Liver (tissue), 8 donors: ENCODE measurements at regions not wholly inside any gene's neighbourhood (a gene's known extent, or its start where the extent isn't known, plus 50 kb on each side); places are given as distances from the start of the nearest gene placed in this dataset.

Experiments used
- DNase-seq: peaks from one replicate; pipeline ENCODE4 v3.0.0-alpha.2; 2017; ENCODE audit warnings: low spot score
- H3K27ac ChIP-seq, 2 donors: one replicate each; pipeline ENCODE4 v1.7.0; 2013; ENCODE audit warnings: inconsistent platforms in 2 of 2, low read length in 2 of 2, control low read depth in 1 of 2, low read depth in 1 of 2, mild to moderate bottlenecking in 1 of 2
- H3K27me3 ChIP-seq, 4 donors: one replicate each; pipeline versions ENCODE4 v1.6.1 to v1.7.0; 2013; ENCODE audit warnings: low read length in 3 of 4, inconsistent platforms in 1 of 4, mild to moderate bottlenecking in 1 of 4, moderate library complexity in 1 of 4; ENCODE audit not compliant: control insufficient read depth in 4 of 4, insufficient read depth in 4 of 4
- H3K36me3 ChIP-seq, 4 donors: one replicate each; pipeline versions ENCODE4 v1.6.1 to v1.7.0; 2013; ENCODE audit warnings: low read length in 3 of 4, mild to moderate bottlenecking in 3 of 4, low read depth in 1 of 4, moderate library complexity in 1 of 4; ENCODE audit not compliant: control insufficient read depth in 4 of 4, insufficient read depth in 3 of 4
- H3K4me1 ChIP-seq, 4 donors: one replicate each; pipeline versions ENCODE4 v1.6.1 to v1.7.0; 2013; ENCODE audit warnings: low read length in 3 of 4, mild to moderate bottlenecking in 3 of 4, moderate library complexity in 1 of 4; ENCODE audit not compliant: control insufficient read depth in 4 of 4, insufficient read depth in 4 of 4
- H3K4me3 ChIP-seq, 3 donors: one replicate each; pipeline versions ENCODE4 v1.6.1 to v1.7.0; 2013; ENCODE audit warnings: low read length in 3 of 3, control low read depth in 1 of 3, low read depth in 1 of 3, mild to moderate bottlenecking in 1 of 3
- H3K9ac ChIP-seq, 2 donors: one replicate each; pipeline ENCODE4 v1.7.0; 2013; ENCODE audit warnings: low read length in 2 of 2, mild to moderate bottlenecking in 2 of 2, moderate library complexity in 2 of 2, control low read depth in 1 of 2, low read depth in 1 of 2
- H3K9me3 ChIP-seq, 4 donors: one replicate each; pipeline versions ENCODE4 v1.6.1 to v1.7.0; 2013; ENCODE audit warnings: low read length in 3 of 4; ENCODE audit not compliant: control insufficient read depth in 4 of 4
- ATF3 ChIP-seq: IDR thresholded peaks from 2 replicates; pipeline ENCODE4 v1.6.1; 2016; ENCODE audit warnings: antibody characterized with exemption
- EGR1 ChIP-seq, 2 donors: IDR thresholded peaks; 2 replicates each; pipeline ENCODE4 v1.6.1; 2016 to 2018; ENCODE audit warnings: antibody characterized with exemption in 2 of 2, low read depth in 2 of 2
- FOXA1 ChIP-seq: IDR thresholded peaks from 2 replicates; pipeline ENCODE4 v1.6.1; 2016; ENCODE audit warnings: antibody characterized with exemption
- FOXA2 ChIP-seq: IDR thresholded peaks from 2 replicates; pipeline ENCODE4 v1.6.1; 2016; ENCODE audit warnings: antibody characterized with exemption
- GABPA ChIP-seq, 2 donors: IDR thresholded peaks in 1 of 2; conservative IDR thresholded peaks in 1 of 2; 2 replicates each; pipeline ENCODE4 v1.6.1; 2016; ENCODE audit warnings: antibody characterized with exemption in 2 of 2, mild to moderate bottlenecking in 1 of 2, moderate library complexity in 1 of 2
- HNF4A ChIP-seq, 2 donors: conservative IDR thresholded peaks; 2 replicates each; pipeline ENCODE4 v1.6.1; 2016; ENCODE audit warnings: antibody characterized with exemption in 2 of 2, mild to moderate bottlenecking in 2 of 2
- HNF4G ChIP-seq: IDR thresholded peaks from 2 replicates; pipeline ENCODE4 v1.6.1; 2016; ENCODE audit warnings: antibody characterized with exemption
- JUND ChIP-seq, 2 donors: IDR thresholded peaks; 2 replicates each; pipeline ENCODE4 v1.6.1; 2016; ENCODE audit warnings: antibody characterized with exemption in 2 of 2
- NR2F2 ChIP-seq: IDR thresholded peaks from 2 replicates; pipeline ENCODE4 v1.6.1; 2016; ENCODE audit warnings: antibody characterized with exemption
- RAD21 ChIP-seq, 2 donors: IDR thresholded peaks; 2 replicates each; pipeline ENCODE4 v1.6.1; 2016; ENCODE audit warnings: antibody characterized with exemption in 2 of 2, mild to moderate bottlenecking in 2 of 2
- REST ChIP-seq: IDR thresholded peaks from 2 replicates; pipeline ENCODE4 v1.6.1; 2016; ENCODE audit warnings: antibody characterized with exemption, mild to moderate bottlenecking
- RXRA ChIP-seq, 2 donors: IDR thresholded peaks; 2 replicates each; pipeline ENCODE4 v1.6.1; 2017 to 2018; ENCODE audit warnings: antibody characterized with exemption in 2 of 2, mild to moderate bottlenecking in 1 of 2
- SP1 ChIP-seq: IDR thresholded peaks from 2 replicates; pipeline ENCODE4 v1.6.1; 2018; ENCODE audit warnings: antibody characterized with exemption, mild to moderate bottlenecking
- TAF1 ChIP-seq: conservative IDR thresholded peaks from 2 replicates; pipeline ENCODE4 v1.6.1; 2016; ENCODE audit warnings: antibody characterized with exemption, mild to moderate bottlenecking
- YY1 ChIP-seq: IDR thresholded peaks from 2 replicates; pipeline ENCODE4 v1.6.1; 2016; ENCODE audit warnings: antibody characterized with exemption, mild to moderate bottlenecking
- WGBS: extraction: QIAGEN DNeasy Blood & Tissue Kit; methylation state at CpG from one replicate; pipeline ENCODE4 v1.1.7; 2013; 5-methylcytosine and 5-hydroxymethylcytosine counted together
- TF ChIP-seq, protein P1 (sequence below): IDR thresholded peaks from 2 replicates; pipeline ENCODE4 v1.6.1; 2016; ENCODE audit warnings: antibody characterized with exemption
- TF ChIP-seq, protein P2 (sequence below): IDR thresholded peaks from 2 replicates; pipeline ENCODE4 v1.6.1; 2016; ENCODE audit warnings: antibody characterized with exemption
- TF ChIP-seq, protein P3 (sequence below): fragments of 150-350 bp; IDR thresholded peaks from 2 replicates; pipeline ENCODE4 v1.5.1; 2017; ENCODE audit warnings: improper control_type of control experiment, low read depth, low read length; ENCODE audit not compliant: missing input control
- donor health status: healthy.
- donor health status: healthy.
- donor health status: healthy.
- donor health status: healthy.
- donor health status: healthy.

DNA sequence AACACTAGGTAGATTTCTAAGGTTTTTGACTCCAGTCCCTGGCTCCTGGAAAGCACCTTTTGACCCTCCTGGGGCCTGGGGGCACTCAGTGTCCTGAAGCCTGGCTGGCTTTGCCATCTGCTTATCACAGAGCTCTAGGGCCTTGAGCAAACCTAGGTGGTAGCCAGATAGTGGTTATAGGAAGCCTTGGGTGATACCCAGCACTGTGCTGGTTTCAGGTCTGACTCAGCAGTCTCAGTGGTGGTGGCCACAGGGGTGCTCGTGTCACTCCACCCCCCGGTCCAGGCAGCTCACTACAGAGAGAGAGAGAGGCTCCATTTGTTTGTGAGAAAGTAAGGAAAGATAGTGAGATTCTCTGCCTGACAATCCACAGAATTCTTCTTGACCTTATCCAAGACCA is 195.8 kb upstream of the ZFP42 start:
- Histone ChIP-seq H3K4me1 (no peaks in the 10 kb centered on the region), H3K4me3 (no peak overlapping the region), H3K9me3 (peaks cover 0 to 6% (median under 1%) of the 10 kb centered on the region in 4 donors), H3K9ac (no peak overlapping the region), H3K27ac (no peak overlapping the region), H3K27me3 (no peaks in the 10 kb centered on the region), H3K36me3 (no peaks in the 10 kb centered on the region)
- TF ChIP-seq GABPA (IDR thresholded peaks at IDR 0.05 in 1 of 2, conservative IDR thresholded peaks at IDR 0.05 in 1 of 2): no peak
- no peak for TF ChIP-seq NR2F2
- TF ChIP-seq TAF1: no peak
- no peak for TF ChIP-seq FOXA2
- TF ChIP-seq RXRA (IDR thresholded peaks at IDR 0.05): no peak
- TF ChIP-seq EGR1 (IDR thresholded peaks at IDR 0.05; ENCODE audit: low read depth in 2 of 2): no peak
- no peak for TF ChIP-seq RAD21 (IDR thresholded peaks at IDR 0.05)
- TF ChIP-seq FOXA1: no peak
- no peak for TF ChIP-seq REST
- TF ChIP-seq SP1: no peak
- TF ChIP-seq, protein P1, sequence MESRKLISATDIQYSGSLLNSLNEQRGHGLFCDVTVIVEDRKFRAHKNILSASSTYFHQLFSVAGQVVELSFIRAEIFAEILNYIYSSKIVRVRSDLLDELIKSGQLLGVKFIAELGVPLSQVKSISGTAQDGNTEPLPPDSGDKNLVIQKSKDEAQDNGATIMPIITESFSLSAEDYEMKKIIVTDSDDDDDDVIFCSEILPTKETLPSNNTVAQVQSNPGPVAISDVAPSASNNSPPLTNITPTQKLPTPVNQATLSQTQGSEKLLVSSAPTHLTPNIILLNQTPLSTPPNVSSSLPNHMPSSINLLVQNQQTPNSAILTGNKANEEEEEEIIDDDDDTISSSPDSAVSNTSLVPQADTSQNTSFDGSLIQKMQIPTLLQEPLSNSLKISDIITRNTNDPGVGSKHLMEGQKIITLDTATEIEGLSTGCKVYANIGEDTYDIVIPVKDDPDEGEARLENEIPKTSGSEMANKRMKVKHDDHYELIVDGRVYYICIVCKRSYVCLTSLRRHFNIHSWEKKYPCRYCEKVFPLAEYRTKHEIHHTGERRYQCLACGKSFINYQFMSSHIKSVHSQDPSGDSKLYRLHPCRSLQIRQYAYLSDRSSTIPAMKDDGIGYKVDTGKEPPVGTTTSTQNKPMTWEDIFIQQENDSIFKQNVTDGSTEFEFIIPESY: no peak
- TF ChIP-seq ATF3: no peak
- no peak for TF ChIP-seq JUND (IDR thresholded peaks at IDR 0.05)
- TF ChIP-seq HNF4A (conservative IDR thresholded peaks at IDR 0.05): no peak
- TF ChIP-seq YY1: no peak
- no peak for TF ChIP-seq HNF4G
- TF ChIP-seq, protein P2, sequence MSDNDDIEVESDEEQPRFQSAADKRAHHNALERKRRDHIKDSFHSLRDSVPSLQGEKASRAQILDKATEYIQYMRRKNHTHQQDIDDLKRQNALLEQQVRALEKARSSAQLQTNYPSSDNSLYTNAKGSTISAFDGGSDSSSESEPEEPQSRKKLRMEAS: no peak
- 72% methylated on average over 2 of the region's 2 CpGs for WGBS
- no peak for DNase-seq

- Histone ChIP-seq H3K27ac (no peak overlapping the region), H3K27me3 (no peaks in the 10 kb centered on the region), H3K4me1 (no peaks in the 10 kb centered on the region), H3K4me3 (no peak overlapping the region), H3K36me3 (no peaks in the 10 kb centered on the region), H3K9me3 (no peaks in the 10 kb centered on the region), H3K9ac (no peak overlapping the region)
- no peak for DNase-seq
- WGBS: 58% methylated on average over 9 of the region's 9 CpGs
- TF ChIP-seq HNF4A (conservative IDR thresholded peaks at IDR 0.05) (no peak), HNF4G (no peak), TAF1 (no peak), SP1 (no peak), RAD21 (IDR thresholded peaks at IDR 0.05) (no peak), REST (no peak), EGR1 (IDR thresholded peaks at IDR 0.05; ENCODE audit: low read depth in 2 of 2) (no peak), GABPA (IDR thresholded peaks at IDR 0.05 in 1 of 2, conservative IDR thresholded peaks at IDR 0.05 in 1 of 2) (no peak)
- TF ChIP-seq, protein P1: no peak
- TF ChIP-seq, protein P3, sequence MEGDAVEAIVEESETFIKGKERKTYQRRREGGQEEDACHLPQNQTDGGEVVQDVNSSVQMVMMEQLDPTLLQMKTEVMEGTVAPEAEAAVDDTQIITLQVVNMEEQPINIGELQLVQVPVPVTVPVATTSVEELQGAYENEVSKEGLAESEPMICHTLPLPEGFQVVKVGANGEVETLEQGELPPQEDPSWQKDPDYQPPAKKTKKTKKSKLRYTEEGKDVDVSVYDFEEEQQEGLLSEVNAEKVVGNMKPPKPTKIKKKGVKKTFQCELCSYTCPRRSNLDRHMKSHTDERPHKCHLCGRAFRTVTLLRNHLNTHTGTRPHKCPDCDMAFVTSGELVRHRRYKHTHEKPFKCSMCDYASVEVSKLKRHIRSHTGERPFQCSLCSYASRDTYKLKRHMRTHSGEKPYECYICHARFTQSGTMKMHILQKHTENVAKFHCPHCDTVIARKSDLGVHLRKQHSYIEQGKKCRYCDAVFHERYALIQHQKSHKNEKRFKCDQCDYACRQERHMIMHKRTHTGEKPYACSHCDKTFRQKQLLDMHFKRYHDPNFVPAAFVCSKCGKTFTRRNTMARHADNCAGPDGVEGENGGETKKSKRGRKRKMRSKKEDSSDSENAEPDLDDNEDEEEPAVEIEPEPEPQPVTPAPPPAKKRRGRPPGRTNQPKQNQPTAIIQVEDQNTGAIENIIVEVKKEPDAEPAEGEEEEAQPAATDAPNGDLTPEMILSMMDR: no peak
- TF ChIP-seq, protein P2: no peak
Measured at GRCh38 chr4:187811591-187811990, 184.0 kb upstream of the ZFP42 start.
